IMR-90 (cell line): ENCODE measurements at regions not wholly inside any gene's neighbourhood (a gene's known extent, or its start where the extent isn't known, plus 50 kb on each side); places are given as distances from the start of the nearest gene placed in this dataset.

Experiments used
- CEBPB ChIP-seq: IDR thresholded peaks from 2 replicates; pipeline ENCODE4 v1.6.1; 2012; ENCODE audit warnings: low read depth, low read length, improper control_type of control experiment
- CHD1 ChIP-seq: IDR thresholded peaks from 2 replicates; pipeline ENCODE4 v1.6.1; 2012; ENCODE audit warnings: low read depth, low read length, improper control_type of control experiment
- CTCF ChIP-seq: conservative IDR thresholded peaks from 2 replicates; pipeline ENCODE4 v1.5.1; 2012; ENCODE audit warnings: mild to moderate bottlenecking, low read depth, low read length, improper control_type of control experiment
- MAZ ChIP-seq: IDR thresholded peaks from 2 replicates; pipeline ENCODE4 v1.6.1; 2012; ENCODE audit warnings: low read depth, mild to moderate bottlenecking, low read length, improper control_type of control experiment, moderate library complexity, borderline replicate concordance
- POLR2A ChIP-seq: IDR thresholded peaks from 2 replicates; pipeline ENCODE4 v1.6.1; 2012; ENCODE audit warnings: mild to moderate bottlenecking, low read depth, low read length
- RAD21 ChIP-seq: IDR thresholded peaks from 2 replicates; pipeline ENCODE4 v1.6.1; 2012; ENCODE audit warnings: low read length, improper control_type of control experiment
- SMC3 ChIP-seq: fragments of 150-350 bp; IDR thresholded peaks from 2 replicates; pipeline ENCODE4 v1.6.1; 2016; ENCODE audit warnings: low read depth, mild to moderate bottlenecking, antibody characterized with exemption, low read length, moderate library complexity

DNA sequence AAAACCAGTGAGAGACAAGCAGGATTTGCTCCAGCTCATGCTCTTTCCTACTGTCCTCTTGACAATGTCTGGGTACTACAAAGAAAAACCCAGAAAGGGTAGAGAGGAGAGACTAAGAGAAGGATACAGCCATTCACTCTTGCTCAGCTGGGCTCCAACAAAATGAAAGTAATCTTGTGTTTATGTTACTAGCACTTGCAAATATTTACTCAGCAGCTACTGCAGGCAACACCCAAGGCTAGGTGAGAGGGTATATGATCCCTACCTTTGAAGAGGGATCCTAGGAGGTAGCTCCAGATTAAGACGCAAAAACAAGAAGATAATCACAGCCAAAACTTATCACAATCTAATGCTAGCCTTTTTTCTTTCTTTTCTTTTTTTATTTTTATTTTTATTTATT is 329.6 kb upstream of the ACVR2A start:
- TF ChIP-seq POLR2A (no peak), CTCF (no peak), SMC3 (no peak), CHD1 (no peak), CEBPB (no peak), RAD21 (no peak), MAZ (no peak)
